ENCODE measurements at regions not wholly inside any gene's neighbourhood (a gene's known extent, or its start where the extent isn't known, plus 50 kb on each side); places are given as distances from the start of the nearest gene placed in this dataset.

GRCh38 chr15:27648359-27648758, 450.8 kb downstream of the OCA2 start:
- no peaks in the 10 kb centered on the region; the same call in 1 of the 2 replicates for H3K27me3 Mint-ChIP-seq (ENCODE audit: low read depth)
- H3K79me1 ChIP-seq (ENCODE audit: insufficient read depth, low read depth, low read length, poor library complexity, severe bottlenecking) = no peaks in the 10 kb centered on the region
- no peak overlapping the region for H3K27ac Mint-ChIP-seq

More at GRCh38 chr15:27648359-27648758, 450.8 kb downstream of the OCA2 start:
- no peak overlapping the region for H3K4me2 ChIP-seq (ENCODE audit: insufficient read depth, insufficient read length, low read length)
- H2BK120ac ChIP-seq (ENCODE audit: low read depth, low read length, poor library complexity, severe bottlenecking) = no peak overlapping the region
- no peak overlapping the region for H3K23ac ChIP-seq (ENCODE audit: insufficient read length, low read depth, low read length)
- no peaks in the 10 kb centered on the region for H4K20me1 ChIP-seq (ENCODE audit: control insufficient read depth, insufficient read depth, insufficient read length)
- H3T11ph ChIP-seq (ENCODE audit: low read length) = no peak overlapping the region
- no peaks in the 10 kb centered on the region for H3K27me3 ChIP-seq (ENCODE audit: insufficient read depth, low read length)
- no peak overlapping the region for H3K9ac ChIP-seq (ENCODE audit: extremely low read depth, insufficient read length, low read length)
- H3K4ac ChIP-seq (ENCODE audit: low read depth, low read length) = no peak overlapping the region
- no peak overlapping the region for H2BK20ac ChIP-seq (ENCODE audit: low read depth, low read length, poor library complexity, severe bottlenecking)
- no peak overlapping the region for H4K5ac ChIP-seq (ENCODE audit: insufficient read length, low read depth, low read length)
- H3K9me3 Mint-ChIP-seq = peaks cover under 1 to 8% of the 10 kb centered on the region in 2 experiments
- no peak overlapping the region for H3K27ac ChIP-seq (ENCODE audit: insufficient read length, low read depth, low read length)
- WGBS (ENCODE audit: extremely low coverage, insufficient read length, low lambda C conversion rate) = no CpG with 5 or more reads among the region's 4 CpGs
- no peak overlapping the region for H4K8ac ChIP-seq (replicated peaks; ENCODE audit: insufficient read length, low read depth, low read length)
- H3K23me2 ChIP-seq (ENCODE audit: insufficient read length, low read depth, low read length, poor library complexity, severe bottlenecking) = no peaks in the 10 kb centered on the region
- H2BK12ac ChIP-seq (ENCODE audit: insufficient read length, low read depth, low read length) = no peak overlapping the region
- H3K14ac ChIP-seq (ENCODE audit: insufficient read depth, low read length) = no peak overlapping the region
- no peak overlapping the region for H3K18ac ChIP-seq (ENCODE audit: insufficient read length, low read depth, low read length)
- no peak overlapping the region for H3K4me3 Mint-ChIP-seq
- H2BK15ac ChIP-seq (ENCODE audit: low read depth, low read length) = no peak overlapping the region
- no peak for DNase-seq
- H3K4me1 Mint-ChIP-seq = peaks cover 18% of the 10 kb centered on the region in 2 experiments
- H2BK5ac ChIP-seq (ENCODE audit: insufficient read length, low read length) = no peak overlapping the region
- H3K4me1 ChIP-seq (ENCODE audit: insufficient read depth, low read length) = no peaks in the 10 kb centered on the region; the same call in 1 of the 2 replicates
- H2AK5ac ChIP-seq (ENCODE audit: insufficient read length, low read length) = no peak overlapping the region
- no peak overlapping the region for H2AFZ ChIP-seq (ENCODE audit: low read length)
- no peak overlapping the region for H3K56ac ChIP-seq (ENCODE audit: insufficient read length, low read depth, low read length)
- no peaks in the 10 kb centered on the region for H3K79me2 ChIP-seq (ENCODE audit: insufficient read depth, low read length)
- 0 out of 7 replicates have a peak, but pooled peaks cover 0 to 2% (median 0%) of the 10 kb centered on the region in 3 experiments for H3K36me3 Mint-ChIP-seq (ENCODE audit: insufficient read depth in 1 of 3, low read depth in 3 of 3)
- TF ChIP-seq CTCF (conservative IDR thresholded peaks at IDR 0.05) = no peak
- H3K9me3 ChIP-seq (ENCODE audit: control insufficient read depth, low read depth, low read length) = no peaks in the 10 kb centered on the region
- no peak overlapping the region for H4K91ac ChIP-seq (ENCODE audit: insufficient read length, low read depth, low read length)
